ENCODE measurements at regions not wholly inside any gene's neighbourhood (a gene's known extent, or its start where the extent isn't known, plus 50 kb on each side); places are given as distances from the start of the nearest gene placed in this dataset.

- no peak for DNase-seq (ENCODE audit: low spot score)
- no peaks in the 10 kb centered on the region for H3K36me3 ChIP-seq
- H3K4me3 ChIP-seq: no peak overlapping the region
- H3K27me3 ChIP-seq (replicated peaks; ENCODE audit: insufficient read depth): no peaks in the 10 kb centered on the region
- 4% methylated on average over 1 of the region's 1 CpG for WGBS
- intact Hi-C loops (cut with DNase I): loop anchor here (5.0 kb wide), 2 partner anchors 977 to 1472 kb away; no protein-coding TSS in a partner anchor
- H3K9me3 ChIP-seq: no peaks in the 10 kb centered on the region
- H3K4me1 ChIP-seq (replicated peaks): no peaks in the 10 kb centered on the region
- TF ChIP-seq POLR2A (IDR thresholded peaks at IDR 0.05) (no peak), POLR2AphosphoS5 (IDR thresholded peaks at IDR 0.05) (no peak)
- TF ChIP-seq, protein P1, sequence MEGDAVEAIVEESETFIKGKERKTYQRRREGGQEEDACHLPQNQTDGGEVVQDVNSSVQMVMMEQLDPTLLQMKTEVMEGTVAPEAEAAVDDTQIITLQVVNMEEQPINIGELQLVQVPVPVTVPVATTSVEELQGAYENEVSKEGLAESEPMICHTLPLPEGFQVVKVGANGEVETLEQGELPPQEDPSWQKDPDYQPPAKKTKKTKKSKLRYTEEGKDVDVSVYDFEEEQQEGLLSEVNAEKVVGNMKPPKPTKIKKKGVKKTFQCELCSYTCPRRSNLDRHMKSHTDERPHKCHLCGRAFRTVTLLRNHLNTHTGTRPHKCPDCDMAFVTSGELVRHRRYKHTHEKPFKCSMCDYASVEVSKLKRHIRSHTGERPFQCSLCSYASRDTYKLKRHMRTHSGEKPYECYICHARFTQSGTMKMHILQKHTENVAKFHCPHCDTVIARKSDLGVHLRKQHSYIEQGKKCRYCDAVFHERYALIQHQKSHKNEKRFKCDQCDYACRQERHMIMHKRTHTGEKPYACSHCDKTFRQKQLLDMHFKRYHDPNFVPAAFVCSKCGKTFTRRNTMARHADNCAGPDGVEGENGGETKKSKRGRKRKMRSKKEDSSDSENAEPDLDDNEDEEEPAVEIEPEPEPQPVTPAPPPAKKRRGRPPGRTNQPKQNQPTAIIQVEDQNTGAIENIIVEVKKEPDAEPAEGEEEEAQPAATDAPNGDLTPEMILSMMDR (IDR thresholded peaks at IDR 0.05): no peak
- H3K27ac ChIP-seq: no peak overlapping the region
These were observed 109.4 kb upstream of the ATP11B start for GRCh38 chr3:182683858-182684257.

DNA sequence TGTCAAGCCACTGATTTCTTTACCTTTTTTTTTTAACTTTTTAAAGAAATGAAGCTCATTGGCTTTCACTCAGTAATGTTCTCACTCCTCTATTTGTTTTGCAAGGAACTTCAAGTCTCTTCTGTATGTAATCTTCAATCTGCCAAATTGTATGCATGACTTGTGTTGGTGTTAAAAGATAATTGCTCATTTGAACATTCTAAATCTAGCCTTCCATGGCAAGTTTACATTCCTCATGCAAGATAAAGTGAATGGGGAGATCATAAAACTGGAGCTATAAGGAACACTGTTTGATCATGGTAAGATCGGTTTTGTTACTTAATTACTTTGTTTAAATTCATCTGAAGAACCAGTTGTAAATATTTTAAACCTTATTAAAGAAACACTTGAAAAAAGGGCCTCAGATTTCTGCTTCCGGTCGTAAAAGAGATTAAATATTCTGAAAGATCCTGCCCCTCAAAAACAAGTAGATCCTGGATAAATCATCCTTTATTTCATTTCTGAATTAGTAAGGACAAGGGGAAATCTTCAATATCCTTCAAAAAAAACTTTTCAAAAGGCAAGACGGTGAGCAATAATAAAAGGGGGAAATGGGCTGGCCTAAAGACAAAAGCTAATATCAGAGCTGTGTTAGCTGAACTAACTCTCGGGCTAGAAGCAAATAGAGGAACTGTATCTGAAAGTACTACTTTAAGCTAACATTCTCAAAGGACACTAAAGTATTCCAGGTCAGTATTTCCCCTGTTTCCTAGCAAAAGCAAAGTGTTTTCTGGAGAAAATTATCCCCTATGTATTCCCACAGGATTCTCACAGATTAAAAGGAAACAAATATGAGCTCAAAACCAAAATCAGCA, 107.0 kb upstream of the ATP11B start:
- H3K27ac ChIP-seq: no peak overlapping the region
- WGBS: 25% methylated on average over 5 of the region's 5 CpGs
- no peaks in the 10 kb centered on the region for H3K36me3 ChIP-seq
- no peaks in the 10 kb centered on the region for H3K4me1 ChIP-seq (replicated peaks)
- intact Hi-C loops (cut with DNase I): no loop called here
- TF ChIP-seq POLR2A (IDR thresholded peaks at IDR 0.05) (no peak), POLR2AphosphoS5 (IDR thresholded peaks at IDR 0.05) (no peak)
- TF ChIP-seq, protein P1 (IDR thresholded peaks at IDR 0.05): no peak
- no peaks in the 10 kb centered on the region for H3K9me3 ChIP-seq
- DNase-seq (ENCODE audit: low spot score): no peak
- H3K27me3 ChIP-seq (replicated peaks; ENCODE audit: insufficient read depth): no peaks in the 10 kb centered on the region
- H3K4me3 ChIP-seq: no peak overlapping the region

- H3K36me3 ChIP-seq: no peaks in the 10 kb centered on the region
- 84% methylated on average over 2 of the region's 2 CpGs for WGBS
- intact Hi-C loops (cut with DNase I): no loop called here
- H3K27ac ChIP-seq: no peak overlapping the region
- H3K27me3 ChIP-seq (replicated peaks; ENCODE audit: insufficient read depth): no peaks in the 10 kb centered on the region
- no peaks in the 10 kb centered on the region for H3K4me1 ChIP-seq (replicated peaks)
- H3K9me3 ChIP-seq: no peaks in the 10 kb centered on the region
- DNase-seq (ENCODE audit: low spot score): no peak
- TF ChIP-seq POLR2A (IDR thresholded peaks at IDR 0.05): no peak
- TF ChIP-seq POLR2AphosphoS5 (IDR thresholded peaks at IDR 0.05): no peak
- TF ChIP-seq, protein P1 (IDR thresholded peaks at IDR 0.05): no peak
- H3K4me3 ChIP-seq: no peak overlapping the region
These were observed 103.1 kb upstream of the ATP11B start for GRCh38 chr3:182690172-182690571.

DNA sequence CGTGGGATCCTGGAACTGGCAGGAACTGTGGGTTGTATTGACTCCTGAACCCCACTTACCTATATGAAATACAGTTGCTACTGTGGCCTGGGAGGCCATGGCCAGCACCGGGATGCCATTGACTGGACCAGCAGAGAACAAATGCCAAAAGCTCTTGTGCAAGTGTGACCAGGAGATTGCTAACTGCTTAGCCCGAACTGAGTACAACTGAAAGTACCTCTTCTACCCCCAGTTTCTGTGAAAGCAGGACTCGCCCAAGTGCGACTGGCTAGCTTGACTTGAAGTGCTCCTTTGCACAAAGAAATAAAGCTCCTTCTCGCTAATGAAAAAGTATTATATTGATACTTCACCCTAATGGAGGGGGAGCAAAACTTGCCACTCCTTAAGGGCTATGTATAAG, 101.3 kb upstream of the ATP11B start:
- WGBS: 85% methylated on average over 6 of the region's 6 CpGs

More for the DNA sequence above, 101.3 kb upstream of the ATP11B start:
- no peaks in the 10 kb centered on the region for H3K27me3 ChIP-seq (replicated peaks; ENCODE audit: insufficient read depth)
- TF ChIP-seq POLR2A (IDR thresholded peaks at IDR 0.05) (no peak), POLR2AphosphoS5 (IDR thresholded peaks at IDR 0.05) (no peak)
- TF ChIP-seq, protein P1 (IDR thresholded peaks at IDR 0.05): no peak
- no peak for DNase-seq (ENCODE audit: low spot score)
- no peaks in the 10 kb centered on the region for H3K36me3 ChIP-seq
- intact Hi-C loops (cut with DNase I): no loop called here
- no peak overlapping the region for H3K4me3 ChIP-seq
- no peak overlapping the region for H3K27ac ChIP-seq
- no peaks in the 10 kb centered on the region for H3K9me3 ChIP-seq
- H3K4me1 ChIP-seq (replicated peaks): no peaks in the 10 kb centered on the region

Measured in prostate gland (tissue), 2 donors.